DND-41 (cell line): ENCODE measurements at regions not wholly inside any gene's neighbourhood (a gene's known extent, or its start where the extent isn't known, plus 50 kb on each side); places are given as distances from the start of the nearest gene placed in this dataset.

Experiments used
- ATAC-seq: fragments of 200-7000 bp; cut with Tn5 transposase; 3 replicates; pipeline ENCODE4 v1.9.1; 2021; ENCODE audit warnings: low read depth; ENCODE audit not compliant: insufficient read depth
- DNase-seq: peaks from one replicate; pipeline ENCODE4 v3.0.0-alpha.2; 2020
- H2AFZ ChIP-seq: 2 replicates; pipeline ENCODE4 v1.6.0; 2012; ENCODE audit warnings: low read depth, low read length
- H3K27ac ChIP-seq: 2 replicates; pipeline ENCODE4 v1.5.1; 2012; ENCODE audit warnings: low read length, inconsistent platforms
- H3K27me3 ChIP-seq: fragments of 200-600 bp; sonication (generic); 2 replicates; pipeline ENCODE4 v1.6.0; 2012; ENCODE audit warnings: low read length, mild to moderate bottlenecking, inconsistent platforms; ENCODE audit not compliant: insufficient read depth, poor library complexity
- H3K36me3 ChIP-seq: 2 replicates; pipeline ENCODE4 v1.5.1; 2012; ENCODE audit warnings: low read length, inconsistent platforms; ENCODE audit not compliant: insufficient read depth
- H3K4me1 ChIP-seq: 2 replicates; pipeline ENCODE4 v1.5.1; 2012; ENCODE audit warnings: mild to moderate bottlenecking, low read length; ENCODE audit not compliant: insufficient read depth
- H3K4me2 ChIP-seq: 2 replicates; pipeline ENCODE4 v1.6.0; 2012; ENCODE audit warnings: mild to moderate bottlenecking, moderate library complexity, low read length, inconsistent platforms; ENCODE audit not compliant: insufficient read depth
- H3K4me3 ChIP-seq, 2 experiments: fragments of 200-600 bp in 1 of 2; shearing (Covaris generic) in 1 of 2; 2 replicates each; pipeline ENCODE4 v1.5.1; 2012 to 2016; ENCODE audit warnings: inconsistent platforms in 2 of 2, low read length in 2 of 2, mild to moderate bottlenecking in 2 of 2, low read depth in 1 of 2, moderate library complexity in 1 of 2
- H3K79me2 ChIP-seq: 2 replicates; pipeline ENCODE4 v1.6.0; 2012; ENCODE audit warnings: low read length, inconsistent platforms; ENCODE audit not compliant: insufficient read depth
- H3K9ac ChIP-seq: 2 replicates; pipeline ENCODE4 v1.6.0; 2012; ENCODE audit warnings: low read depth, mild to moderate bottlenecking, inconsistent platforms, low read length, moderate library complexity
- H3K9me3 ChIP-seq: 2 replicates; pipeline ENCODE4 v1.5.1; 2012; ENCODE audit warnings: low read length, moderate library complexity, mild to moderate bottlenecking, inconsistent platforms; ENCODE audit not compliant: insufficient read depth, severe bottlenecking
- H4K20me1 ChIP-seq: 2 replicates; pipeline ENCODE4 v1.6.0; 2012; ENCODE audit warnings: low read length; ENCODE audit not compliant: insufficient read depth
- EZH2 ChIP-seq: IDR thresholded peaks from 3 replicates; pipeline ENCODE4 v1.6.1; 2012; ENCODE audit warnings: borderline replicate concordance, low read depth, mild to moderate bottlenecking, moderate library complexity, low read length, inconsistent platforms; ENCODE audit not compliant: severe bottlenecking
- TF ChIP-seq, protein P1 (sequence below): IDR thresholded peaks from 2 replicates; pipeline ENCODE4 v1.5.1; 2012; ENCODE audit warnings: borderline replicate concordance, low read length, moderate library complexity, mild to moderate bottlenecking; ENCODE audit not compliant: poor library complexity, severe bottlenecking; ENCODE audit errors: extremely low read depth

DNA sequence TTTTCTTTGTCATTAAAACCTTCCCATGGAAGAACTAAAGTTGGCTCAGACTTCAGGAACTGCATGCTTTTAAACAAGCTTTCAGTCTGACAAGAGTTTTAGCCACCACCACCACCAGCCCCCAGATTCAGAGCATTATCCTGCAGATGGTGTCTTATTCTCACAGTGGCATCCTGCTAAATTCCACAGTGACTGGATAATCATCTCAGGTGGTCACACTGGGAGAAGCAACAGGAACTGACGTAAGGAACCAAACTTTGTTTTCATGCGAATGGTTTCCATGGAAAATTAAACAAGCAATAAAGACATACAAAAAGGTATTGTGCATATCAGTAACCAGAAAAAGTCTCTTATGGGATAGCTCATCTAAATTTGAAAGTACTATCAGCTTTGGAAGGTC lies 370.7 kb downstream of the FBXW7 start:
- Histone ChIP-seq H2AFZ (no peak overlapping the region), H3K27me3 (no peaks in the 10 kb centered on the region), H3K36me3 (no peaks in the 10 kb centered on the region), H3K9me3 (no peaks in the 10 kb centered on the region), H3K79me2 (no peaks in the 10 kb centered on the region), H3K27ac (no peak overlapping the region), H3K4me3 (no peak overlapping the region), H3K4me2 (no peak overlapping the region), H3K9ac (no peak overlapping the region), H3K4me1 (no peaks in the 10 kb centered on the region), H4K20me1 (no peaks in the 10 kb centered on the region)
- ATAC-seq = no peak
- DNase-seq = no peak
- TF ChIP-seq EZH2 = no peak
- TF ChIP-seq, protein P1, sequence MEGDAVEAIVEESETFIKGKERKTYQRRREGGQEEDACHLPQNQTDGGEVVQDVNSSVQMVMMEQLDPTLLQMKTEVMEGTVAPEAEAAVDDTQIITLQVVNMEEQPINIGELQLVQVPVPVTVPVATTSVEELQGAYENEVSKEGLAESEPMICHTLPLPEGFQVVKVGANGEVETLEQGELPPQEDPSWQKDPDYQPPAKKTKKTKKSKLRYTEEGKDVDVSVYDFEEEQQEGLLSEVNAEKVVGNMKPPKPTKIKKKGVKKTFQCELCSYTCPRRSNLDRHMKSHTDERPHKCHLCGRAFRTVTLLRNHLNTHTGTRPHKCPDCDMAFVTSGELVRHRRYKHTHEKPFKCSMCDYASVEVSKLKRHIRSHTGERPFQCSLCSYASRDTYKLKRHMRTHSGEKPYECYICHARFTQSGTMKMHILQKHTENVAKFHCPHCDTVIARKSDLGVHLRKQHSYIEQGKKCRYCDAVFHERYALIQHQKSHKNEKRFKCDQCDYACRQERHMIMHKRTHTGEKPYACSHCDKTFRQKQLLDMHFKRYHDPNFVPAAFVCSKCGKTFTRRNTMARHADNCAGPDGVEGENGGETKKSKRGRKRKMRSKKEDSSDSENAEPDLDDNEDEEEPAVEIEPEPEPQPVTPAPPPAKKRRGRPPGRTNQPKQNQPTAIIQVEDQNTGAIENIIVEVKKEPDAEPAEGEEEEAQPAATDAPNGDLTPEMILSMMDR = no peak

DNA sequence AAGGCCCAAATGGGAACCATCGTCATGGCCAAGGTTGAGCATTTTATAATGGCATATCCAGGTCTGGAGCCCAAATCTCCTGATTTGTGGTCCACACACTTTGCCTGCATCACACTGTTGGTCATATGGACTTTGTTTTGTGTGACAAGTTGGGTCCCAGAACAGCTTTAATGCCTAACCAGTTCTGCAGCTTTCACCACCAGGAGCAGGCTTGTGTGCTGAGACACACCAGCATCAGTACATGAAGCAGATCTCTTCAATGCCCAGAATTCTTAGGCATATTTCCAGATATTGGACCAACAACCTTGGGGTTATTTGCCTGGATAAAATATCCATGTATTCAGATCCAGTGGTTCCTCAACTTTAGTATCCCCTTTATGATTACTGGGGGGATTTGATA lies 371.3 kb downstream of the FBXW7 start:
- Histone ChIP-seq H3K4me1 (no peaks in the 10 kb centered on the region), H3K36me3 (no peaks in the 10 kb centered on the region), H3K9me3 (no peaks in the 10 kb centered on the region), H3K4me2 (no peak overlapping the region), H2AFZ (no peak overlapping the region), H3K4me3 (no peak overlapping the region), H3K27me3 (no peaks in the 10 kb centered on the region), H4K20me1 (no peaks in the 10 kb centered on the region), H3K79me2 (no peaks in the 10 kb centered on the region), H3K27ac (no peak overlapping the region), H3K9ac (no peak overlapping the region)
- TF ChIP-seq, protein P1 = no peak
- TF ChIP-seq EZH2 = no peak
- ATAC-seq (no peak), DNase-seq (no peak)

GRCh38 chr4:152162331-152162697 lies 373.6 kb downstream of the FBXW7 start:
- Histone ChIP-seq H3K79me2 (no peaks in the 10 kb centered on the region), H4K20me1 (no peaks in the 10 kb centered on the region), H2AFZ (no peak overlapping the region), H3K4me1 (peaks cover 10% of the 10 kb centered on the region), H3K9me3 (no peaks in the 10 kb centered on the region), H3K27ac (no peak overlapping the region), H3K4me2 (no peak overlapping the region), H3K27me3 (no peaks in the 10 kb centered on the region), H3K9ac (no peak overlapping the region), H3K4me3 (no peak overlapping the region), H3K36me3 (no peaks in the 10 kb centered on the region)
- TF ChIP-seq, protein P1 = no peak
- TF ChIP-seq EZH2 = no peak
- ATAC-seq (no peak), DNase-seq (no peak)
